ENCODE measurements at regions not wholly inside any gene's neighbourhood (a gene's known extent, or its start where the extent isn't known, plus 50 kb on each side); places are given as distances from the start of the nearest gene placed in this dataset.

DNA sequence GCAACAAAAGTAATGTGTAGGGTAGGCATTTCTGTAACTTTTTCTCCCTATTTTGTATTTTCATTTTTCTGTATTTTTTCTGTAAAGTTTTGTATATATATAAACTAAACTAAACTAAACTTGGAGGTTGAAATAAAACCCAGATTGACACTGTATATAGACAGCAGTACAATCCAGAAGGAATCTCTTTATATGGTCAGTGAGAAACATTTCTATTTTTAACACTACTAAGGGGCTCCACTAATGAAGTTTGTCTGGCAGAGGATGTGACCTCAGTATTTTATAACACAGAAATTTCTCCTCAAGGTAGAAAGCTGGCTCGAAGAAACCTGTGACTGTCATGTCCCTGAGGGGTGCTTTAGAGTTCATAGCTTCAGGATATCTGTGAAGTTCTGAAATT, 959.2 kb downstream of the ADGRL3 start:
- no peak for TF ChIP-seq CEBPB (IDR thresholded peaks at IDR 0.05; ENCODE audit: low read depth, low read length)
- TF ChIP-seq FOS (IDR thresholded peaks at IDR 0.05; ENCODE audit: low read depth, low read length) = no peak
- TF ChIP-seq MAFK (IDR thresholded peaks at IDR 0.05; ENCODE audit: low read depth, low read length) = no peak
- TF ChIP-seq RAD21 (IDR thresholded peaks at IDR 0.05; ENCODE audit: low read length) = no peak
- TF ChIP-seq BHLHE40 (IDR thresholded peaks at IDR 0.05; ENCODE audit: low read depth, low read length) = no peak
- no peak for TF ChIP-seq MAZ (IDR thresholded peaks at IDR 0.05; ENCODE audit: borderline replicate concordance, low read depth, low read length)
- TF ChIP-seq CHD1 (IDR thresholded peaks at IDR 0.05; ENCODE audit: low read depth, low read length) = no peak
- no peak for TF ChIP-seq NFE2L2 (IDR thresholded peaks at IDR 0.05; ENCODE audit: low read depth, low read length)
- no peak for TF ChIP-seq POLR2A (IDR thresholded peaks at IDR 0.05; ENCODE audit: low read depth, low read length)
- TF ChIP-seq, protein P1, sequence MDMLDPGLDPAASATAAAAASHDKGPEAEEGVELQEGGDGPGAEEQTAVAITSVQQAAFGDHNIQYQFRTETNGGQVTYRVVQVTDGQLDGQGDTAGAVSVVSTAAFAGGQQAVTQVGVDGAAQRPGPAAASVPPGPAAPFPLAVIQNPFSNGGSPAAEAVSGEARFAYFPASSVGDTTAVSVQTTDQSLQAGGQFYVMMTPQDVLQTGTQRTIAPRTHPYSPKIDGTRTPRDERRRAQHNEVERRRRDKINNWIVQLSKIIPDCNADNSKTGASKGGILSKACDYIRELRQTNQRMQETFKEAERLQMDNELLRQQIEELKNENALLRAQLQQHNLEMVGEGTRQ (IDR thresholded peaks at IDR 0.05; ENCODE audit: low read depth, low read length) = no peak
- TF ChIP-seq MXI1 (IDR thresholded peaks at IDR 0.05; ENCODE audit: borderline replicate concordance, low read depth, low read length) = no peak
- TF ChIP-seq, protein P2, sequence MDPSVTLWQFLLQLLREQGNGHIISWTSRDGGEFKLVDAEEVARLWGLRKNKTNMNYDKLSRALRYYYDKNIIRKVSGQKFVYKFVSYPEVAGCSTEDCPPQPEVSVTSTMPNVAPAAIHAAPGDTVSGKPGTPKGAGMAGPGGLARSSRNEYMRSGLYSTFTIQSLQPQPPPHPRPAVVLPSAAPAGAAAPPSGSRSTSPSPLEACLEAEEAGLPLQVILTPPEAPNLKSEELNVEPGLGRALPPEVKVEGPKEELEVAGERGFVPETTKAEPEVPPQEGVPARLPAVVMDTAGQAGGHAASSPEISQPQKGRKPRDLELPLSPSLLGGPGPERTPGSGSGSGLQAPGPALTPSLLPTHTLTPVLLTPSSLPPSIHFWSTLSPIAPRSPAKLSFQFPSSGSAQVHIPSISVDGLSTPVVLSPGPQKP (IDR thresholded peaks at IDR 0.05; ENCODE audit: borderline replicate concordance, low read depth, low read length) = no peak
- TF ChIP-seq RCOR1 (IDR thresholded peaks at IDR 0.05; ENCODE audit: insufficient replicate concordance, low read length) = no peak
- no peak for TF ChIP-seq RFX5 (IDR thresholded peaks at IDR 0.05; ENCODE audit: low read depth, low read length)
- TF ChIP-seq, protein P3, sequence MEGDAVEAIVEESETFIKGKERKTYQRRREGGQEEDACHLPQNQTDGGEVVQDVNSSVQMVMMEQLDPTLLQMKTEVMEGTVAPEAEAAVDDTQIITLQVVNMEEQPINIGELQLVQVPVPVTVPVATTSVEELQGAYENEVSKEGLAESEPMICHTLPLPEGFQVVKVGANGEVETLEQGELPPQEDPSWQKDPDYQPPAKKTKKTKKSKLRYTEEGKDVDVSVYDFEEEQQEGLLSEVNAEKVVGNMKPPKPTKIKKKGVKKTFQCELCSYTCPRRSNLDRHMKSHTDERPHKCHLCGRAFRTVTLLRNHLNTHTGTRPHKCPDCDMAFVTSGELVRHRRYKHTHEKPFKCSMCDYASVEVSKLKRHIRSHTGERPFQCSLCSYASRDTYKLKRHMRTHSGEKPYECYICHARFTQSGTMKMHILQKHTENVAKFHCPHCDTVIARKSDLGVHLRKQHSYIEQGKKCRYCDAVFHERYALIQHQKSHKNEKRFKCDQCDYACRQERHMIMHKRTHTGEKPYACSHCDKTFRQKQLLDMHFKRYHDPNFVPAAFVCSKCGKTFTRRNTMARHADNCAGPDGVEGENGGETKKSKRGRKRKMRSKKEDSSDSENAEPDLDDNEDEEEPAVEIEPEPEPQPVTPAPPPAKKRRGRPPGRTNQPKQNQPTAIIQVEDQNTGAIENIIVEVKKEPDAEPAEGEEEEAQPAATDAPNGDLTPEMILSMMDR (conservative IDR thresholded peaks at IDR 0.05; ENCODE audit: low read depth, low read length) = no peak
- no peak for TF ChIP-seq SMC3 (IDR thresholded peaks at IDR 0.05; ENCODE audit: low read depth, low read length)
- dilution Hi-C loops (cut with HindIII; ENCODE audit: low sequenced_read_pairs, unreplicated experiment) = no loop called here
- no peak overlapping the region for H2BK5ac ChIP-seq (ENCODE audit: low read depth, low read length, poor library complexity, severe bottlenecking)
- H3K4me2 ChIP-seq (ENCODE audit: low read depth, low read length) = no peak overlapping the region
- no peak overlapping the region for H3K9ac ChIP-seq (ENCODE audit: low read depth, low read length)
- in situ Hi-C loops (cut with MboI; ENCODE audit: low sequenced_read_pairs) = no loop called here
- H3K79me1 ChIP-seq (ENCODE audit: low read depth in 1 of 2, low read length in 2 of 2) = no peaks in the 10 kb centered on the region
- no peak for ATAC-seq (ENCODE audit: low read depth)
- ChIA-PET CTCF (interaction anchor here (0.6 kb wide), 1 partner anchor 148 kb away, joined by 4 read pairs; no protein-coding TSS in a partner anchor), POLR2A (ENCODE audit: unreplicated experiment) (no interaction called here)
- no peak overlapping the region for H2BK15ac ChIP-seq (ENCODE audit: low read depth, low read length)
- no peak overlapping the region for H4K5ac ChIP-seq (ENCODE audit: low read depth, low read length)
- no peak overlapping the region for H3K4me3 ChIP-seq (ENCODE audit: insufficient read depth, low read depth, low read length)
- intact Hi-C loops (cut with micrococcal nuclease) = no loop called here
- no peak overlapping the region for H2BK120ac ChIP-seq (ENCODE audit: low read depth, low read length)
- no peaks in the 10 kb centered on the region for H3K27me3 ChIP-seq (ENCODE audit: control insufficient read depth, insufficient read depth, low read length)
- H4K20me1 ChIP-seq (ENCODE audit: insufficient read depth, low read length) = no peaks in the 10 kb centered on the region
- H2AK9ac ChIP-seq (replicated peaks; ENCODE audit: low read depth, low read length, poor library complexity) = no peak overlapping the region
- H4K91ac ChIP-seq (ENCODE audit: insufficient read depth, low read depth, low read length) = no peak overlapping the region
- no peak overlapping the region for H3K14ac ChIP-seq (replicated peaks; ENCODE audit: low read depth, low read length)
- H4K8ac ChIP-seq (ENCODE audit: low read depth in 2 of 2, low read length in 2 of 2) = no peak overlapping the region
- no peak overlapping the region for H3K27ac ChIP-seq (ENCODE audit: insufficient read depth, low read length)
- H2AK5ac ChIP-seq (ENCODE audit: low read depth, low read length) = no peak overlapping the region
- BruUV-seq (replicated peaks) = no TSS peak
- no peak overlapping the region for H3K18ac ChIP-seq (ENCODE audit: low read depth, low read length)
- H2BK20ac ChIP-seq (ENCODE audit: low read depth, low read length) = no peak overlapping the region
- no peak overlapping the region for H3K56ac ChIP-seq (ENCODE audit: extremely low read depth, insufficient read depth, low read length)
- no peaks in the 10 kb centered on the region for H3K9me1 ChIP-seq (ENCODE audit: insufficient read depth, low read length)
- peaks cover 2% of the 10 kb centered on the region; the same call in 1 of the 2 replicates for H3K9me3 ChIP-seq (ENCODE audit: control insufficient read depth, insufficient read depth, low read length)
- no CpG with 5 or more reads among the region's 1 CpG for WGBS, 2 experiments (ENCODE audit: extremely low coverage in 2 of 2, insufficient read length in 1 of 2)
- H3K23ac ChIP-seq (ENCODE audit: low read depth, low read length) = no peak overlapping the region
- no peak overlapping the region for H3K4ac ChIP-seq (ENCODE audit: low read depth, low read length)
- no peaks in the 10 kb centered on the region for H3K4me1 ChIP-seq (ENCODE audit: control insufficient read depth, insufficient read depth, low read length)
- DNase-seq = no peak
- no peaks in the 10 kb centered on the region for H3K36me3 ChIP-seq (ENCODE audit: control insufficient read depth, insufficient read depth, low read length)
- no peak overlapping the region for H2AFZ ChIP-seq (replicated peaks; ENCODE audit: low read length, poor library complexity)

Data from IMR-90 (cell line).